HT1080 (cell line): ENCODE measurements at regions not wholly inside any gene's neighbourhood (a gene's known extent, or its start where the extent isn't known, plus 50 kb on each side); places are given as distances from the start of the nearest gene placed in this dataset.
A peak's percentile ranks its signal among the peaks of the same experiment; 100 is the strongest.

Experiments
- DNase-seq: peaks from one replicate; pipeline ENCODE4 v3.0.0-alpha.2; 2015; ENCODE audit warnings: low read depth

DNA sequence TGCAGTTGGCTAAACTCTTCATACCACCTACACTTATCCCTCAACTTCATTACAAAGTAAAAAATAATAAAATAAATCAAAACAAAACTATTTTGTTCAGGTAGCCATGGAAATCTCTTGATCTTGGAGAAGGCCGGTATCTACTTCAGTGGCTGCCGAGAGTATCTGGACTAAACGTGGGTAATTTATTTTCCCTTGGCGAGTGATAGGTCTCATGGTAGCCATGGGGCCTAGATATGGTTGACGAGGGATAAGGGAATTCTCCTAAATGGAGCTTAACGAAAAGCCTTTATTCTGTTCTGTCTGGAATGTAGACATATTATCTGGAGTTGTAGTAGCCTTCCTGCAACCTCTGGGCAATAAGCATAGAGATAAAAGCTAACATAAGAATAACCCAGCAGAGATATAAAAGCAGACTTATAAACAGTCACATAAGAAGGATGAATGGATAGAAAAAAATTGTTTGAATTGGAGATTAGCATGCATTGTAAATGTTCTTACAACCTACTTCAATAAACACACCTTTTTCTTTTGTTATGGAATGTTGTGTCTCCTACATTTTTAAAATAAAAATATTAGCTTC, 281.3 kb upstream of the ARRDC4 start:
- no peak for DNase-seq

DNA sequence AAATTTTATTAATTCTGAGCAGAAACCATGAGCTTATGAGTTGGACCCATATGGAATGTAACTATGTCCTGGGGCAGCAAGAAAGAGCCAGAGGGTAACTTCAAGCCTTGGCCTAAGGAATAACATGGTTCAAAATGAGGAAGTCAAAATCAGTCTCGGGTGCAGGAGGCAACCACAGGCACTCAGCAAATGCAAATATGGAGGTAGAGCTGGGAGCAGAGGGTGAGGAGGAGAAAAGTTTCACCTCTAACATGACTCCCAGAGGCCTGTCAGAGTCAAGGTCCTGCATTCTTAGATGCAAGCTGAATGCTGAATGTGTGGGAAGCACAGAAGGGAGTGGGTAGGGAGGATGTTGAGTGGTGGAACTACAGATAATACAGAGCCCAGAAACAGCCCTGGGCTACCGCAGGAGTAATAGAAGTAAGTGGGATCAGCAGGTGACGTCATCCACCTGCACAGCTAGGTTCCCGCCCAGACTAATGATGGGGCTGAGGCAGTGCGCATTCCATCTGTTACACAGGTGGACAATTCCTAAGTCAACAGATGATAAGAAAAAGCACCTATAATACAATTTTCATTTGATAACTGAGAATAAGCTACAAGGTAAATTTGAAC, 279.8 kb upstream of the ARRDC4 start:
- no peak for DNase-seq

DNA sequence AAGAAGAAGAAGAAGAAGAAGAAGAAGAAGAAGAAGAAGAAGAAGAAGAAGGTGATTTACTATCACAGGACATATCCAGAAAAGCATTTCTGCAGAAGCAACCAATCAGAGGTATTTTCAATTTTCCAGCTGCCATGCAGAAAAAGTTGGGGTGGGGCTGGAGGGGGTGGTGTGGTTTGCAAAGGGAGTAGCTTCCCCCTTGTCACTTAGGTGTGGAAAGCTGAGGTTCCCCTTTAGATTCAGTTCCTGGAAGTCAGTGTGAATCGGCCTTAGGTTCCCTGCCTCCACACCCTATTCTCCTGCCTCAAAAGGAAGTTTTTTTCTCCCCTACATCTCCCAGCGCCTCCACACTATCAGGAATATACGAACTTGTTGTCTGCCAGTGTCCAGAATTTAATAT, 276.7 kb upstream of the ARRDC4 start:
- DNase-seq: no peak

DNA sequence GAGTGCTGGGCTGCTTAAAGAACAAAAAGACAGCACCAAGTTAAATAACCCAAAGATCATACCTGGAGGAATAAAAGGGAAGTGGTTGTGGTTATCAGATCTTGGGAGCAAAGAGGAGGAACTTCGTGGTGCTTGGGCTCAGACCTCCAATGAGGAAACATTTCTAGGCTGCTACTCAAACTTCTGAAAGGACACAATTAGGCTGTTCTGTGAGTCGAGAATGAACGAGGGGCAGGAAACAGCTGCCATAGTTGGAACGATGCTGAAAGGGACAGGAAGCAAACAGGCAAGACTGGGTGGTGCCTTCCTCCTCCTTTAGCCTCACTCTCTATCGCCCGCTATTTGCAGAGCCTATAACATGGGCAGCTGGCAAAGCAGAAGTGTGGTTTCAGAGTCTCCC, 276.3 kb upstream of the ARRDC4 start:
- peak; percentile 26 for DNase-seq

DNA sequence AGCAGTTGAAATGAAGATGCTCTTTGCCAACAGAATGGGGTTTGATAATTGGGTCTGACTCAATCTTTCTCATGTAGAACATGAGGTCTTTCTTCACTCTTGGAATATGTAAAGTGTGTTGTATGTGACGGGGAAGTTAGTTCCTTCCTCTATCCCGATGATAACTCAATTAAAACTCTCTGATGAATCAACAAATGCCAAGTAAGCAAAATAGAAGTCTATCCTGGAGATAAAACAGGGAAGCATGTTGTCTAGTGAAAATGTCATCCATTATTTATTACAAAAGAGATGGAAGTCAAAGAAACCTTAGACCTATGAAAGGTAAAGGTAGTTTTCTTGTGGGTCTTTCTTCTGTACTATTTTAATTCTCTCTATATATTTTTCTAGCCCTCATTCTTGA, 274.2 kb upstream of the ARRDC4 start:
- DNase-seq: no peak

DNA sequence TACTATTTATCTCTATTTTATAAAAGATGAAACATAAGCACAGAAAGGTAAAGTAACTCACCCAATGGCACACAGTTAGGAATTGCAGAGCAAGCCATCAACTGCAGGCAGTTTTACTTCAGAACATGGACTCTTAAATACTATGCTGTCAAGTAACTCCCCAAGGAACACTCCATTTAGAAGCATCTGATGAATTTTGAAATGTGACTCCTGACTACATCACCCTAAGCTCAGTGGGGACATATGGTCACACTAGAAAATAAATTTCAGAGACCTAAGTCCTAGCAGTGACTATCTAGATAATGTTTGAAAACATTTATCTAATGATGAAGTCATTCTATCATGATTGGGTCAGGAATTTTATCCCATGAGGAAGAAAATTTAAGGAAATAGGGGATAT, 272.8 kb upstream of the ARRDC4 start:
- DNase-seq: no peak

DNA sequence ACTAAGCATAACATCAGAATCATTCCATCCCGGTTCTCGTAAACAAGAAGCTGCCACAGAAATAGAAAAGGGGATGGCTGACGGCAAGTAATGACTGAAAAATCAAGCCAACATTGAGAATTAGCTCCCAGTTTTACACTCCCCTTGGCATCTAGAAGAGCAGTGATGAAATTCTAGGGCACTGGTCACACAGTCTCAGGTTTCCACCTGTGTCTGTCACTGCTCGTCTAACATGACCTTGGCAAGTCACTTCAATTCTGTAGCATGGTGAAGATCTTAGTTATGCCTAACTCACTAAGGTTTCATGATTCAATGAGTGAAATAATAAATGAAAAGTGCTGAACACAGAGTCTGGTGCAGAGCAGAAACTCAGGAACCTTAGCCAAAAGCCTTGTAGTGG, 272.3 kb upstream of the ARRDC4 start:
- DNase-seq: no peak

DNA sequence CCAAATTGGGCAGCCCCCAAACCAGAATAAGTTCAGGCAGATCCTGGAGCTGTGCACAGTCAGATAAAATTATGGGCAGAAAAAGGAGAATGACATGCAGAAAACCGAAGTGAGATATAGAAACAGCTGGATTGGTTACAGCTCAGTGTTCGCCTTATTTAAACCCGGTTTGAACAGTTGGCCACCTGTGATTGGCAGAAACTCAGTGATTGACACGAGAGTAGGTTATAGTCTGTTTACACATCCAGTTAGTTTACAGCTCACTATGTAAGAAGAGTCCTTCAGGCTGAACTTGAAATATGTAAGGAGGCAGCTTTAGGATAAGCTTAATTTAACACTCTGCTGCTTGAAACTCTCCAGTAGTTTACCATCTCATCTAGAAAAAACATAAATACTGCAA, 271.6 kb upstream of the ARRDC4 start:
- no peak for DNase-seq

DNA sequence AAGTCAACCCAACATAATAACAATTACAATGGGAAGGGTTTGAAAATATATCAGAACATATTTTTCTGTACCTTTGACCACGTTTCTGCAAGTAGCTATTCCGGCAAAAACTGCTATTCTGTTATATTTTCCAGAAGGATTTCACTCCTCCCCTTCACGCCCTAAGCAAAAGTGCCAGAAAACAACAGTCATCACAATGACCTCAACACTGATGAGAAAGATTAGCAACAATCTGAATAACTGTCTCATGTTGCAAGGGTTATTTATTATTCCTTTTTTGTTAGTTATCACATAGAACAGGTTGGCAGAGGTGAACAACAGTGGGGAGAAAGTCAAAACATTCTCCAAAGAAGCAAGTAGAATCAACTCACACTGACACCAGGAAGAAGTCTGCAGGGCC, 269.4 kb upstream of the ARRDC4 start:
- DNase-seq: no peak

DNA sequence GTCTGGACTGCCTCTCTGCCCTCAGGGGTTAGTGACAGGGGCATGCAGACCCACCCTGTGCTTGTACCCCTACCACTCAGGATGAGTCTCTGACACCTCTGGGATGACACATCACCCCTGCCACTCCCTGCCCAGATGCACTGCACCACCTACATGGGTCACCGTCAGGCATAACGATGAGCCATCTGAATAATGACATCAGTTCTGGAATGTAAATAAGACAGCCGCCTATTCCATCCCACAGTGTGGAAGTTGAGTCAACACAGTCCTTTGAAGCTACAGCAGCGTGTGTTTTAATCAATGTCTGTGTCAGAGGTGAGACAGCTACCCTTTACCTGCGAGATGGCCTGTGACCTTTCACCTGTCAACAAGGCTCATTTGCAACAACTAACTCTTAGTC, 268.7 kb upstream of the ARRDC4 start:
- DNase-seq: peak; percentile 2

DNA sequence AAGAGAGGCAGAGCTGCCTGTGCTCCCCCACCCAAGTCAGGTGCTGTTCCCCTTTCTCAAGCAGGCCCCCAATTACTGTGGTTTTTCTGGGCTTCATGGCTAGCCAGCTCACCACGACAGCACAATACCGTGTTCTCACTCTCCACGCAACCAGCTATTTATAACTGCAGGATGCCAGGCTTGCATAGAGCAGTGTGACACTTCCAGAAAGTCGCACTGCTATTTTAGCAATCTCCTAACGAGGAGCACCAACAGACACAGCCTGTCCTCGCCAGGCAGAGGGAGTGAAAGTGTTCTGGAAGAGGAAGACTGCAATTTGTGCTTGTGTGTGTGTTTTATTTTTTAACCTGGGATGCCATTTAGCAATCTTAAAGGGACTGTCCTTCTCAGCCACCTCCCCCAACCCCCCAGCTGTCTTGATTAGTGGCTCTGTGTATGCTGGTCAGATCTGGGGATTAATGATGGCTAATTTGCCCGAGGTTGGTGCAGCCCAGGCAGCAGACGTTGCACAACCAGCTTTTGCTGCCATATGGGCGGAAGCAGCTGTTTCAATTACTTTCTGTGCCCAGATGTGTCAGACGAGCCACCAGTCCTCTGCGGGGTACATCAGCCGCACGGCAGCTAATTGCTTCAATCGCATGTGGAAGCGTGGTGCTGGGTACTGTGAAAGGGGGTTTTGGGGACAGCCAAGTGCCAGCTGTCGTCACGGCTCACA, 268.0 kb upstream of the ARRDC4 start:
- no peak for DNase-seq

DNA sequence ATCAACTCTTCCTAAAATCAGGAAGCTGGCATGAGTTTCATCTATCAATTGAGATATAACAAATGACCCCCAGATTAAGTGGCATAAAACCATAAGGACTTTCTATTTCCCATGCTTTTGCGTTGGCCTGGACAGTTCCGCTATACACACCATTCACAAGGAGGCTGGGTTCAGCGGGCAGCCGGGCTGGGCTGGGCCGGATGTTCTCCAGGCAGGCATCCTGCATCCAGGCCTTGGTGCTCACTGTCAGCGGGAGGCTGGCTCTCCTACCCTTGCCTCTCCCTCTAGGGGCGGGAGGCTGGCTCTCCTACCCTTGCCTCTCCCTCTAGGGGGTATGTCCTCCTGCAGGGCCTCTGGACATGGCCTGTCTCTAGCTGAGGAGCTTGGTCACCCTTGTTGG, 266.0 kb upstream of the ARRDC4 start:
- no peak for DNase-seq

DNA sequence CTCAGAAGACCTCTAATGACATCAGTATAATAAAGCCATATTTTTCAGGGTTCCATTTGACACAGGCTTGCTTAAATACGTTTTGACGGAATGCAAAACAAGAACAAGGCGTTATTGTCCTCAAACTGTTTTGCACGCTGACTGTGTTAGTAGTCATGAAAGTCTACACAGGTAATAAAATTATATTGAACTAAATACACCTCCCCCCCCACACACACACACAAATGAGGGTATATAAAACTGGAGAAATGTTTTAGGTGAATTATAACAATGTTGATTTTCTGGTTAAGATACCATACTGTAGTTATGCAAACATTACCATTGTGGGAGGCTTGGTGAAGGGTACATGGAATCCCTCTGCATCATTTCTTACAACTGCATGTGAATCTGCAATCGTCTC, 257.1 kb upstream of the ARRDC4 start:
- DNase-seq: no peak

DNA sequence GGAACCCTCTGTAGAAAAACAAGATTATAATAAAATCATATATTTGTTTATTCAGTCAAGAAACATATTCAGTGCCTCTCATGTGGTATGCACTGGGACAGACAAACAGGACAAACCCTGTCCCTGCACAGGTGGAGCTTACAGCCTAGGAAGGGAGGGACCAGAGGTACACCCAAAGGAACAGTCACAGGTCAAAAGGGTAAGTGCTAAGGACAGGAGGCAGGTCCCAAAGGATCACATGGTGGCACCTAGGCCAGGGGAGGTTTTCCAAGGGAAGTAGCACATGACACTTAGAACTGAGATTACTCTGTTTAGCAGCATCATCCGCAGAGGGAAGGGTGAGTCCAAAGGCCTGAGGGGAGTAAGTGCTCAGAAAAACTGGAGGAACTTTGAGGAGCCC, 254.4 kb upstream of the ARRDC4 start:
- no peak for DNase-seq

DNA sequence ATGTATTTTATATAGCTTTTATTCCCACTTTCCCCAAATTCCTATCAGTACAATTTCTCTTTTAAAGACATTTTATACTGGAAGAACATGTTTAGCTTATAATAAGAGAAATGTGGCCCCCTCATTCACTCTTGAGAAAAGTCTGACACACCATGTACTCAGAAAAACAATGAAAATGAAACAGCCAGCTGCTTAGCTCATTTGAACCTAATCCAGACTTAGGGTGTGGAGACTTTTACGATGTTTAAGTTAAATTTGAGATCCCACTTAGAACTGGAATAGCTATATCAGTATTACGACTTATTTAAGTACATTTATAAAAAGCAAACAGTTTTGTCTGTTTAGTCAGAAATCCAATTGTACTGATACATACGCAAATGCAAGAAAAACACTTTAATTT, 252.3 kb upstream of the ARRDC4 start:
- DNase-seq: no peak

DNA sequence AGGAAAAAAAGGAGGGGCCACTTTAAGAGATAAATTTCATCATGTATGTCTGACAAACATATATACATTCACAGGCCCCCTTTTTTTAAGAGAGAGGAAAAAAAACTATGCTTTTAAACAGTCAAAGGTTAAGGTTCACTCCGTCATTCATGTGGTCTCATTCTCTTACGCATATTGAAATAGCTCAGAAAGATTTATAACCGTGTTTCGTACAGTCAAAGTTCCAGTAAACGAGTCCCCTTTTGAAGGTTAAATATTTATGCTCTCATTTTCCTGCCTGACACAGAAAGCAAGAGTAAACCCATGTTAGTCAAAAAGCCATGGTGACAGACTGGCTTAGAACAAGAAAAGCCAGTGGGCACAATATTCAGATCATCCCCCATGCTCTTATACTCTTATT, 248.0 kb upstream of the ARRDC4 start:
- DNase-seq: no peak

DNA sequence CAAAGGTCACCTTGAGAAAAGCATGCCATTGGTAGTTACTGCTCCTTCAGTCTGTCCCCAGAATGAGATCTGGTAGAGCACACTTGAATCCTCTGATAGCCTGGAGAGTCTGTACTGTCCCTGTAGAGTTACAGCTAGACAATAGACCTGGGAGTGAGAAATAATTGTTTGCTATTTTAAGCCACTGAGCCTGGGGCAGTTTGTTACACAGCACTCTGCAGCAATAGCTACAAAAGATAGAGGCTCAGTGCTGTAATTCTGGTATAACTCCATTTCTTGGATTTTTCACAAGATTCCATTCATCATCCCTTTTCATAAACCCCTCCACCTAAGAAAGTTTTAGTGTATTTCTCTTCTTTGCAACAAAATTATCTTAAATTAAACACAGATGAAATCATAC, 242.7 kb upstream of the ARRDC4 start:
- no peak for DNase-seq

DNA sequence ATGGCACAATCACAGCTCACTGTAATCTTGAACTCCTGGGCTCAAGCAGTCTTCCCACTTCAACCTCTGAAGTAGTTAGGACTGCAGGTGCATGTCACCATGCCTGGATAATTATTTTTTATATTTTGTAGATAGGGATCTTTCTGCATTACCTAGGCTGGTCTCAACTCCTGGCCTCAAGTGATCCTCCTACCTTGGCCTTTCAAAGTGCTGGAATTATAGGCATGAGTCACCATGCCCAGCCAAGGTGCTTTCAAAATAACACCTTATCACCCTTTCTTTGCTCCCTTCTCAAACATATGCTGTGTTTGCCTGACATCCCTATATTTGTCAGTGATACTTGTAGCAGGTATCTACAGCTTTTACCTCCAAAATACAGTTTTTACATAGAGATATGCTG, 242.0 kb upstream of the ARRDC4 start:
- DNase-seq: no peak

DNA sequence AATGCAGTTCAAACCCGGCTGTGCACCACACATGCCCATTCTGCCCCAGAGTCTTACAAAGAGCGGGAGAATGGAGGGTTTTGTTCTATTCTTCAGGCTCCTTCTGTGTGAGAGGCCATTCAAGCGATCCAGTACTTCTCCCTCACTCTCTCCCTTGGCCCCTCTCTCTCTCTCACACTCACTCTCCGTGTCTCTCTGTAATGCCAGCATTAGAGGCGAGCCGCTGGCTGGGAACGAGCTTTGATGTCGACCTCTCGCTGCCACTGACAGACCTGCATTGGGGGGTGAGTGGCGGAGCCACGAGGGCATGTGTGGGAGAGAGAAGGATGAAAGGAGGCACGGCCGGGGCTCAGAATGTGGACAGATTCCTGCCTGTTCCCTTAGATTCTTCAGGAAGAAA, 231.7 kb upstream of the ARRDC4 start:
- no peak for DNase-seq

DNA sequence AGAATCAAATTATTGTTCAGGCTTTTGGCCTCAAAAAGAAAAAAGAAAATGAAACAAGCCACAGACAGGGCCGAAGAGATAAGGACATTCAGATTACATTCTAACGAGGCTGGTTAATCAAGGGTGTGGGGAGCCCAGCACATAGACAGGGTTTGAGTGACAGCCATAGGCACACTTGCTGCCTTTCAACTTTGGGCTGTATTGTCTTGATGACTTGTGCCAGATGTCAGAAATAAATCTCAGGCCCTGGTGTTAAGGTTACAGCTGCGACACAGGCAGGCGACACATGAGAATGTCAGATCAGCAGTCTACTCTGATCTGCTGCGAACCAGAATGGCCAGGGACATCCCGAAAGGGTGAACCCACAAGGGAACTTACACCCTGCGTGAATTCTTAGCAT, 231.2 kb upstream of the ARRDC4 start:
- DNase-seq: no peak

DNA sequence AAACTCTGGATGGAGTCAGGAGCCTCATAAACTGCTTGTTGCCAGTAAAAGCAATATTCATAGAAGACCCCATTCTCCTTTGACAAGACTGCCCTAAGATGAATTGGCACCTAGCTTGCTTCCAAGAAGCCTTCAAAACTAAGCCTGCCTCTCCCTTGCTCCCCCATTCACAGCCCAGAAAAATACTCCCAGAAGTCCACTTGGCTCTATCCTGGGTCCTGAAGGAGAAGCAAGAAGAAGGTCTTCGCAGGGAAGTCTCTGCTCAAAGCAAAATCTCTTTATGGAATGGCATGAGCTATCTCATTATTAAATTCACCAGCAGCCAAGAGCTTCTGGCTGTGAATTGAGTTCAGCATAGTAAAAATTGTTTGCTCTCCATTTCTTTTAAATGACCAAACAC, 230.2 kb upstream of the ARRDC4 start:
- DNase-seq: no peak

DNA sequence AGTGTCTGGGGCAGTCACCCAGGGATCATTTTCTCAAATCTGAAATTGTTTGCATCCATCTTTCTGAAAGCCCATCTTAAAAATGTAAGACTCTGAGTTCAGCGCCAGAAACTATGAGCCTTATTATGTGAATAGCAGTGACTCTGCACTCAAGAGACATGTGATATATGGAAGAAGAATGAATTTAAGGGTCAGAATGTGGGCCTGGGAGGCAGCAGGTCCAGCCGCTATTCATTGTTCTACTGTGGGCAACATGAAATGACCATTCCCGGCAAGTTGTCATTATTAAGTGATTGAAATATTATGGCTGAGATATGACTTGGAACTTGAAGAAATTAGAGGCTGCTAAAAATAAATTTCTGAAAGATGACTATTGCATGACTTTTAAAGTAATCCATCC, 228.6 kb upstream of the ARRDC4 start:
- DNase-seq: no peak

DNA sequence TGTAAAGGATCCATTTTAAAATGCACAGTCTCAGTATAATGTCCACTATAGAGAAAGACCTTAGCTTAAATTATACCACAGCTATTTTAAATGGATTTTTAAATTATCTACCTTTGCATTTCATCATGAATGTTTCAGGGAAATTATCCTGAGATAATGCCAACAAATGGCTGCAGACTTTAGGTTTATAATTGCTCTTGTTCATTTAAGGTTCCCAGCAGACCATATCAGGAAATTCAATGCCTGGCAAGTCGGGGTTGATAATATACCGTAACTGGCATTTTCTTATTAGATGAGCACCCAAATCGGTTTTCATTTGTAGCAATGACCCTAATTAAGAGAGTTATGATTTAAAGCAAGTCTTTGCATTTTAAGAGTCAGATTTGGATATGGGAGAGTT, 227.1 kb upstream of the ARRDC4 start:
- no peak for DNase-seq
